ENCODE measurements at regions not wholly inside any gene's neighbourhood (a gene's known extent, or its start where the extent isn't known, plus 50 kb on each side); places are given as distances from the start of the nearest gene placed in this dataset.
A peak's percentile ranks its signal among the peaks of the same experiment; 100 is the strongest.

GRCh38 chr14:71720978-71721624 is 211.1 kb upstream of the RGS6 start:
- Histone ChIP-seq H3K9ac (ENCODE audit: low read length) (no peak overlapping the region), H3K79me2 (ENCODE audit: insufficient read depth, low read length) (no peaks in the 10 kb centered on the region), H3K27me3 (ENCODE audit: insufficient read depth, low read length) (no peaks in the 10 kb centered on the region), H2AFZ (ENCODE audit: low read length) (no peak overlapping the region), H3K9me2 (ENCODE audit: low read depth, low read length) (no peaks in the 10 kb centered on the region), H4K20me1 (ENCODE audit: insufficient read depth, low read length) (no peaks in the 10 kb centered on the region), H3K4me1 (ENCODE audit: insufficient read depth, low read length, severe bottlenecking) (no peaks in the 10 kb centered on the region), H3K27ac (ENCODE audit: low read depth, low read length, poor library complexity, severe bottlenecking) (no peak overlapping the region), H3K4me2 (ENCODE audit: low read length) (no peak overlapping the region), H3F3A (ENCODE audit: insufficient read depth, low read length) (no peaks in the 10 kb centered on the region), H3K9me3 (ENCODE audit: low read length) (no peaks in the 10 kb centered on the region), H3K4me3 (ENCODE audit: low read depth, low read length, poor library complexity, severe bottlenecking) (no peak overlapping the region), H3K36me3 (ENCODE audit: insufficient read depth, low read length) (peaks cover 13% of the 10 kb centered on the region; the same call in 1 of the 2 replicates)
- TF ChIP-seq EZH2 (IDR thresholded peaks at IDR 0.05; ENCODE audit: borderline replicate concordance, low read length) = no peak
- TF ChIP-seq, protein P1, sequence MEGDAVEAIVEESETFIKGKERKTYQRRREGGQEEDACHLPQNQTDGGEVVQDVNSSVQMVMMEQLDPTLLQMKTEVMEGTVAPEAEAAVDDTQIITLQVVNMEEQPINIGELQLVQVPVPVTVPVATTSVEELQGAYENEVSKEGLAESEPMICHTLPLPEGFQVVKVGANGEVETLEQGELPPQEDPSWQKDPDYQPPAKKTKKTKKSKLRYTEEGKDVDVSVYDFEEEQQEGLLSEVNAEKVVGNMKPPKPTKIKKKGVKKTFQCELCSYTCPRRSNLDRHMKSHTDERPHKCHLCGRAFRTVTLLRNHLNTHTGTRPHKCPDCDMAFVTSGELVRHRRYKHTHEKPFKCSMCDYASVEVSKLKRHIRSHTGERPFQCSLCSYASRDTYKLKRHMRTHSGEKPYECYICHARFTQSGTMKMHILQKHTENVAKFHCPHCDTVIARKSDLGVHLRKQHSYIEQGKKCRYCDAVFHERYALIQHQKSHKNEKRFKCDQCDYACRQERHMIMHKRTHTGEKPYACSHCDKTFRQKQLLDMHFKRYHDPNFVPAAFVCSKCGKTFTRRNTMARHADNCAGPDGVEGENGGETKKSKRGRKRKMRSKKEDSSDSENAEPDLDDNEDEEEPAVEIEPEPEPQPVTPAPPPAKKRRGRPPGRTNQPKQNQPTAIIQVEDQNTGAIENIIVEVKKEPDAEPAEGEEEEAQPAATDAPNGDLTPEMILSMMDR (IDR thresholded peaks at IDR 0.05; ENCODE audit: low read length) = peak; percentile 73

DNA sequence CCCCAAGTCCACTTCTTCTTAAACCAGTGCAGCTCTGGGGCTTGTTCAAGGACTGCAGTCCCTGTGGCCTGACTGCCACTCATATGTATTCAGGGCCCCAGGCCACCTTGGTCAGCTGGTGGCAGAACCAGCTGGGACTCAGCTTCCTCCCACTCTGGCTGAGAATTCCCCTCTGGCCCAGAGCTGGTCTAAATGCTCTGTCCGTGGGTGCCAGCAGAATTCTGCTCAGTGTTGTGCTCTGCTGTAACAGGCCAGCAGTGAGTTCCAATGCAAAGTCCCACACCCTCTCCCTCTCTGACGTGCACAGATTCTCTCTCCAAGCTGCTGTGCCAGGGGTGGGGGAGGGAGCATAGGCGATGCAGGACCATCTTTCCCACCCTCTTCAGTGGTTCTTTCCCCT is 210.4 kb upstream of the RGS6 start:
- Histone ChIP-seq H3K36me3 (ENCODE audit: insufficient read depth, low read length) (peaks cover 13% of the 10 kb centered on the region; the same call in 1 of the 2 replicates), H4K20me1 (ENCODE audit: insufficient read depth, low read length) (no peaks in the 10 kb centered on the region), H3K27ac (ENCODE audit: low read depth, low read length, poor library complexity, severe bottlenecking) (no peak overlapping the region), H3K9ac (ENCODE audit: low read length) (no peak overlapping the region), H2AFZ (ENCODE audit: low read length) (no peak overlapping the region), H3F3A (ENCODE audit: insufficient read depth, low read length) (no peaks in the 10 kb centered on the region), H3K79me2 (ENCODE audit: insufficient read depth, low read length) (no peaks in the 10 kb centered on the region), H3K9me3 (ENCODE audit: low read length) (no peaks in the 10 kb centered on the region), H3K27me3 (ENCODE audit: insufficient read depth, low read length) (no peaks in the 10 kb centered on the region), H3K9me2 (ENCODE audit: low read depth, low read length) (no peaks in the 10 kb centered on the region), H3K4me2 (ENCODE audit: low read length) (no peak overlapping the region), H3K4me1 (ENCODE audit: insufficient read depth, low read length, severe bottlenecking) (no peaks in the 10 kb centered on the region), H3K4me3 (ENCODE audit: low read depth, low read length, poor library complexity, severe bottlenecking) (no peak overlapping the region)
- TF ChIP-seq EZH2 (IDR thresholded peaks at IDR 0.05; ENCODE audit: borderline replicate concordance, low read length) = no peak
- TF ChIP-seq, protein P1 (IDR thresholded peaks at IDR 0.05; ENCODE audit: low read length) = no peak

DNA sequence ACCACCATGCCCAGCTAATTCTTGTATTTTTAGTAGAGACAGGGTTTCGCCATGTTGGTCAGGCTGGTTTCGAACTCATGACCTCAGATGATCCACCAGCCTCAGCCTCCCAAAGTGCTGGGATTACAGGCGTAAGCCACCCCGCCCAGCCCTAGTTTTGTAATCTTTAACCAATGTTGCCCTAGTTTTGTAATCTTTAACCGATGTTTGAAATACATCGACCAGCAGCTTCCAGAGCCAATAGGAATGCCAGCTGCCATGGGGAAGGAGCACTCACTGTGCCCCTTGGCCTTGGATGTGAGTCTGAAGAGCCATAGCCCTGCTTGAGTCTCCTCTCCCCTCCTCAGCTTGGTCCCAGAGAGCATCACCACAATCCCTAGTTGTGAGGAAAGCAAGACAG is 209.3 kb upstream of the RGS6 start:
- no peak overlapping the region for H3K27ac ChIP-seq (ENCODE audit: low read depth, low read length, poor library complexity, severe bottlenecking)
- no peaks in the 10 kb centered on the region for H3F3A ChIP-seq (ENCODE audit: insufficient read depth, low read length)
- H2AFZ ChIP-seq (ENCODE audit: low read length) = no peak overlapping the region
- no peak overlapping the region for H3K4me2 ChIP-seq (ENCODE audit: low read length)
- H3K9ac ChIP-seq (ENCODE audit: low read length) = no peak overlapping the region
- no peak for TF ChIP-seq EZH2 (IDR thresholded peaks at IDR 0.05; ENCODE audit: borderline replicate concordance, low read length)
- TF ChIP-seq, protein P1 (IDR thresholded peaks at IDR 0.05; ENCODE audit: low read length) = no peak
- H3K4me1 ChIP-seq (ENCODE audit: insufficient read depth, low read length, severe bottlenecking) = no peaks in the 10 kb centered on the region
- H3K4me3 ChIP-seq (ENCODE audit: low read depth, low read length, poor library complexity, severe bottlenecking) = no peak overlapping the region
- H4K20me1 ChIP-seq (ENCODE audit: insufficient read depth, low read length) = no peaks in the 10 kb centered on the region
- no peaks in the 10 kb centered on the region for H3K9me2 ChIP-seq (ENCODE audit: low read depth, low read length)
- no peaks in the 10 kb centered on the region for H3K79me2 ChIP-seq (ENCODE audit: insufficient read depth, low read length)
- H3K36me3 ChIP-seq (ENCODE audit: insufficient read depth, low read length) = peaks cover 13% of the 10 kb centered on the region; the same call in 1 of the 2 replicates
- H3K9me3 ChIP-seq (ENCODE audit: low read length) = no peaks in the 10 kb centered on the region
- no peaks in the 10 kb centered on the region for H3K27me3 ChIP-seq (ENCODE audit: insufficient read depth, low read length)

Data from OCI-LY1 (cell line).